Sigmoid colon (tissue), 6 donors: ENCODE measurements at regions not wholly inside any gene's neighbourhood (a gene's known extent, or its start where the extent isn't known, plus 50 kb on each side); places are given as distances from the start of the nearest gene placed in this dataset.

Source experiments
- DNase-seq: peaks from one replicate; pipeline ENCODE4 v3.0.0-alpha.2; 2019
- H3K27ac ChIP-seq, 4 donors: fragments of 200-600 bp; sonication (generic); one replicate each; pipeline ENCODE4 v1.5.1; 2016 to 2019; ENCODE audit warnings: mild to moderate bottlenecking in 1 of 4
- H3K27me3 ChIP-seq, 3 donors: fragments of 200-600 bp; sonication (generic); one replicate each; pipeline ENCODE4 v1.5.1; 2019; ENCODE audit warnings: mild to moderate bottlenecking in 1 of 3
- H3K36me3 ChIP-seq, 4 donors: fragments of 200-600 bp; sonication (generic); one replicate each; pipeline ENCODE4 v1.5.1; 2016 to 2019
- H3K4me1 ChIP-seq, 4 donors: fragments of 200-600 bp; sonication (generic); one replicate each; pipeline ENCODE4 v1.5.1; 2017 to 2019
- H3K4me3 ChIP-seq, 4 donors: fragments of 200-600 bp; sonication (generic); one replicate each; pipeline ENCODE4 v1.5.1; 2017 to 2019; ENCODE audit warnings: mild to moderate bottlenecking in 2 of 4, moderate library complexity in 1 of 4
- H3K9me3 ChIP-seq, 4 donors: fragments of 200-600 bp in 3 of 4; sonication (generic) in 3 of 4; one replicate each; pipeline versions ENCODE4 v1.5.1 to v1.6.1; 2013 to 2019
- CTCF ChIP-seq, 4 experiments: fragments of 450-650 bp in 3 of 4; fragments of 200-600 bp in 1 of 4; IDR thresholded peaks; one replicate each; pipeline ENCODE4 v1.5.1; 2016 to 2019; ENCODE audit warnings: antibody characterized with exemption in 4 of 4, mild to moderate bottlenecking in 3 of 4, moderate library complexity in 2 of 4
- EP300 ChIP-seq, 4 donors: sonication (generic); formaldehyde crosslinking; IDR thresholded peaks; one replicate each; pipeline ENCODE4 v1.6.1; 2017; ENCODE audit warnings: antibody characterized with exemption in 4 of 4
- POLR2A ChIP-seq, 2 donors: fragments of 450-650 bp; IDR thresholded peaks; one replicate each; pipeline ENCODE4 v1.6.1; 2016; ENCODE audit warnings: antibody characterized with exemption in 2 of 2, mild to moderate bottlenecking in 2 of 2, moderate library complexity in 2 of 2
- POLR2AphosphoS5 ChIP-seq, 4 donors: sonication (generic); formaldehyde crosslinking; IDR thresholded peaks; one replicate each; pipeline ENCODE4 v1.6.1; 2017; ENCODE audit warnings: antibody characterized with exemption in 4 of 4
- WGBS, 2 donors: extraction: QIAGEN DNeasy Blood & Tissue Kit; methylation state at CpG; one replicate each; pipeline ENCODE4 v1.1.7; 2013; 5-methylcytosine and 5-hydroxymethylcytosine counted together
- intact Hi-C: fragments of 100-400 bp; cut with DNase I; formaldehyde crosslinking; loops from one replicate; pipeline ENCODE4 v1.15.1; 2023
- donor health status: healthy with polysubstance abuse.
- donor health status: healthy.

GRCh38 chr21:16262091-16262490 lies 532.3 kb downstream of the USP25 start:
- TF ChIP-seq CTCF (IDR thresholded peaks at IDR 0.05): no peak
- TF ChIP-seq POLR2A (IDR thresholded peaks at IDR 0.05): no peak
- no peak for TF ChIP-seq EP300 (IDR thresholded peaks at IDR 0.05)
- TF ChIP-seq POLR2AphosphoS5 (IDR thresholded peaks at IDR 0.05): no peak
- H3K27me3 ChIP-seq: no peaks in the 10 kb centered on the region
- no peaks in the 10 kb centered on the region for H3K9me3 ChIP-seq
- DNase-seq: no peak
- H3K27ac ChIP-seq: no peak overlapping the region
- intact Hi-C loops: no loop called here
- no peak overlapping the region for H3K4me3 ChIP-seq
- H3K36me3 ChIP-seq: no peaks in the 10 kb centered on the region
- H3K4me1 ChIP-seq: no peaks in the 10 kb centered on the region

GRCh38 chr21:16264319-16264718 lies 534.5 kb downstream of the USP25 start:
- DNase-seq: no peak
- Histone ChIP-seq H3K4me3 (no peak overlapping the region), H3K36me3 (no peaks in the 10 kb centered on the region), H3K27ac (no peak overlapping the region), H3K27me3 (no peaks in the 10 kb centered on the region), H3K4me1 (no peaks in the 10 kb centered on the region), H3K9me3 (no peaks in the 10 kb centered on the region)
- 39 to 60% methylated on average over 4 of the region's 4 CpGs for WGBS, 2 donors
- intact Hi-C loops: no loop called here
- peak in 1 of 4 donors; percentile 23 for TF ChIP-seq POLR2AphosphoS5 (IDR thresholded peaks at IDR 0.05)
- TF ChIP-seq CTCF (IDR thresholded peaks at IDR 0.05): no peak
- TF ChIP-seq EP300 (IDR thresholded peaks at IDR 0.05): no peak
- no peak for TF ChIP-seq POLR2A (IDR thresholded peaks at IDR 0.05)

- TF ChIP-seq POLR2A (IDR thresholded peaks at IDR 0.05) (no peak), POLR2AphosphoS5 (IDR thresholded peaks at IDR 0.05) (no peak), CTCF (IDR thresholded peaks at IDR 0.05) (no peak), EP300 (IDR thresholded peaks at IDR 0.05) (no peak)
- WGBS, 2 donors: 76 to 97% methylated on average over 1 of the region's 1 CpG
- Histone ChIP-seq H3K9me3 (no peaks in the 10 kb centered on the region), H3K4me1 (no peaks in the 10 kb centered on the region), H3K4me3 (no peak overlapping the region), H3K27me3 (no peaks in the 10 kb centered on the region), H3K27ac (no peak overlapping the region), H3K36me3 (no peaks in the 10 kb centered on the region)
- intact Hi-C loops: no loop called here
- DNase-seq: no peak
Observed at GRCh38 chr21:16269476-16269875, 539.7 kb downstream of the USP25 start.

- Histone ChIP-seq H3K4me1 (no peaks in the 10 kb centered on the region), H3K36me3 (no peaks in the 10 kb centered on the region), H3K27ac (peak overlapping the region; percentile 58 to 66 (median 62)), H3K27me3 (no peaks in the 10 kb centered on the region), H3K4me3 (peak overlapping the region in 3 of 4 donors; percentile 15 to 23 (median 20)), H3K9me3 (no peaks in the 10 kb centered on the region)
- peak; percentile 75 for DNase-seq
- intact Hi-C loops: no loop called here
- TF ChIP-seq EP300 (IDR thresholded peaks at IDR 0.05) (no peak), CTCF (IDR thresholded peaks at IDR 0.05) (no peak), POLR2AphosphoS5 (IDR thresholded peaks at IDR 0.05) (peak in 2 of 4 donors; percentile 28)
- WGBS, 2 donors: 38 to 61% methylated on average over 15 of the region's 15 CpGs
Observed at GRCh38 chr21:16279731-16280581, 550.2 kb downstream of the USP25 start.
